ENCODE measurements at regions not wholly inside any gene's neighbourhood (a gene's known extent, or its start where the extent isn't known, plus 50 kb on each side); places are given as distances from the start of the nearest gene placed in this dataset.

GRCh38 chr16:55248058-55248457 is 75.9 kb upstream of the IRX6 start:
- intact Hi-C loops (cut with micrococcal nuclease) = no loop called here
- TF ChIP-seq CTCF (IDR thresholded peaks at IDR 0.05) = no peak
- POLR2A ChIA-PET = no interaction called here
- no peaks in the 10 kb centered on the region for H3K4me1 Mint-ChIP-seq
- DNase-seq = no peak
- H3K36me3 Mint-ChIP-seq (ENCODE audit: low read depth) = no peaks in the 10 kb centered on the region
- peaks cover 1% of the 10 kb centered on the region for H3K9me3 Mint-ChIP-seq
- no peak overlapping the region for H3K4me3 Mint-ChIP-seq
- H3K27me3 Mint-ChIP-seq = peaks cover 11% of the 10 kb centered on the region
- H3K27ac Mint-ChIP-seq = no peak overlapping the region
- ATAC-seq (ENCODE audit: low read depth) = no peak
- CTCF ChIA-PET = no interaction called here

- DNase-seq (no peak), ATAC-seq (ENCODE audit: low read depth) (no peak)
- peaks cover 9% of the 10 kb centered on the region for H3K27me3 Mint-ChIP-seq
- H3K4me3 Mint-ChIP-seq = no peak overlapping the region
- TF ChIP-seq CTCF (IDR thresholded peaks at IDR 0.05) = no peak
- intact Hi-C loops (cut with micrococcal nuclease) = no loop called here
- no peaks in the 10 kb centered on the region for H3K4me1 Mint-ChIP-seq
- ChIA-PET POLR2A (no interaction called here), CTCF (no interaction called here)
- H3K36me3 Mint-ChIP-seq (ENCODE audit: low read depth) = no peaks in the 10 kb centered on the region
- H3K9me3 Mint-ChIP-seq = peaks cover 3% of the 10 kb centered on the region
- H3K27ac Mint-ChIP-seq = no peak overlapping the region
These were observed 75.5 kb upstream of the IRX6 start for GRCh38 chr16:55248494-55248893.

DNA sequence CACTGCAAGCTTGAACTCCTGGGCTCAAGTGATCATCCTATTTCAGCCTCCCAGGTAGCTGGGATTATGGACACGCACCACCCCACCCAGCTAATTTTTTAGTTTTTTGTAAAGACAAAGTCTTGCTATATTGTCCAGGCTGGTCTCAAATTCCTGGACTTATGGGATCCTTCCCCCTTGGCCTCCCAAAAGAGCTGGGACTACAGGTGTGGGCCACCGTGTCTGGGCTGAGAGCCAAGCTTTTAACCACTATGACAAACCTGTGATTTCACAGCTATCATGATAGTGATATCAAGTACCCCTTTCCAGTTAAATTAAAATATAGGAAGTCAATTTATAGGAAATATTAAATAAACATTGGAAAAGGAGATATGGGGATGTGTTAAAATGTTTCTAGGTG is 74.6 kb upstream of the IRX6 start:
- ATAC-seq (ENCODE audit: low read depth) (no peak), DNase-seq (no peak)
- Mint-ChIP-seq H3K36me3 (ENCODE audit: low read depth) (no peaks in the 10 kb centered on the region), H3K9me3 (peaks cover 8% of the 10 kb centered on the region), H3K27me3 (peaks cover 9% of the 10 kb centered on the region), H3K27ac (no peak overlapping the region), H3K4me1 (no peaks in the 10 kb centered on the region), H3K4me3 (no peak overlapping the region)
- intact Hi-C loops (cut with micrococcal nuclease) = no loop called here
- TF ChIP-seq CTCF (IDR thresholded peaks at IDR 0.05) = no peak
- ChIA-PET POLR2A (no interaction called here), CTCF (no interaction called here)

GRCh38 chr16:55249936-55250335 is 74.1 kb upstream of the IRX6 start:
- peaks cover 9% of the 10 kb centered on the region for H3K27me3 Mint-ChIP-seq
- ATAC-seq (ENCODE audit: low read depth) (no peak), DNase-seq (no peak)
- intact Hi-C loops (cut with micrococcal nuclease) = no loop called here
- no peak for TF ChIP-seq CTCF (IDR thresholded peaks at IDR 0.05)
- H3K4me1 Mint-ChIP-seq = no peaks in the 10 kb centered on the region
- H3K36me3 Mint-ChIP-seq (ENCODE audit: low read depth) = no peaks in the 10 kb centered on the region
- no peak overlapping the region for H3K4me3 Mint-ChIP-seq
- H3K27ac Mint-ChIP-seq = no peak overlapping the region
- ChIA-PET CTCF (no interaction called here), POLR2A (no interaction called here)
- H3K9me3 Mint-ChIP-seq = peaks cover 8% of the 10 kb centered on the region

- DNase-seq (no peak), ATAC-seq (ENCODE audit: low read depth) (no peak)
- no peak overlapping the region for H3K27ac Mint-ChIP-seq
- peaks cover 8% of the 10 kb centered on the region for H3K9me3 Mint-ChIP-seq
- H3K4me3 Mint-ChIP-seq = no peak overlapping the region
- peaks cover 9% of the 10 kb centered on the region for H3K27me3 Mint-ChIP-seq
- POLR2A ChIA-PET = no interaction called here
- H3K4me1 Mint-ChIP-seq = no peaks in the 10 kb centered on the region
- H3K36me3 Mint-ChIP-seq (ENCODE audit: low read depth) = no peaks in the 10 kb centered on the region
- TF ChIP-seq CTCF (IDR thresholded peaks at IDR 0.05) = no peak
- CTCF ChIA-PET = no interaction called here
- intact Hi-C loops (cut with micrococcal nuclease) = no loop called here
These were observed 73.3 kb upstream of the IRX6 start for GRCh38 chr16:55250701-55251100.
